HG02588 (cell line): ENCODE measurements at regions not wholly inside any gene's neighbourhood (a gene's known extent, or its start where the extent isn't known, plus 50 kb on each side); places are given as distances from the start of the nearest gene placed in this dataset.

Source experiments
- ATAC-seq: cut with Tn5 transposase; IDR thresholded peaks from one replicate; pipeline ENCODE4 v1.9.1; 2021; ENCODE audit warnings: mild to moderate bottlenecking, moderate library complexity; ENCODE audit not compliant: unreplicated experiment

DNA sequence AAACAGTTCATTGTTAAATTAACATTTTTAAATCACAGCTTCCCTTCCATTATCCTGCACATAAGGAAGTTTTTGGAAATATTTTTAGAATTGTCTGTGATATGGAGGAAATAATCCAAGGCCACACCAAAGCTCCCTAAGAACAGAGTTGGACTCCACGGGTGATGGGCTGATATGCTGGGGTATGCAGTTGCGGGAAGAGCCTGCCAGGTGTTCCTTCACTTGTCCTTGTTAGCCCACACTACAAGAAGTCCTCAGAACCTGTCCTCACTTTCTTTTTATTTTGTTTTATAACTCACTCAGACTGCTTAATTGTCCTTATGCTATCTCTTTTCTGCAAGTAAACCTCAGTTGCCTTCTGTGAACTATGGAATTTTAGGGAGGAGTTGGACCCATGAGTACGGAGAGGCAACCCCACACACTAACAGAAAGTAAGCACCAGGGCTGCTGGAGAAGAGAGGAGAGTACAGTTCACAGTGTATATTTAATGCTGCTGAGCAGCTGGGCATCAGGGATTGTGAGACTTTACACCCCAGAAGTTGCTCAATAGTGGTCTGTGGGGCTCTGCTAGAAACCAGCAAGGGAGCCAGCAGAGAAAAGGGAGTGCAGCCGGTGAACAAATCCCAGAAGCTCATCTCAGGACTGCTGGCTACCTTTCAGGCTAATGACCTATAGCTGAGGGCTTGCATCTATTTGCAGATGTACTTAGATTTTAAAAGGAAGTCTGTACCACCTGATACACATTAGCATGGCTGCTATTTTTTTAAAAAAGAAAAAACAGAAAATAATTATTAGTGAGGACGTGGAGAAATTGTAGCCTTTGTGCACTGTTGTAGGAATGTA lies 64.6 kb upstream of the FOXN2 start:
- ATAC-seq: no peak

DNA sequence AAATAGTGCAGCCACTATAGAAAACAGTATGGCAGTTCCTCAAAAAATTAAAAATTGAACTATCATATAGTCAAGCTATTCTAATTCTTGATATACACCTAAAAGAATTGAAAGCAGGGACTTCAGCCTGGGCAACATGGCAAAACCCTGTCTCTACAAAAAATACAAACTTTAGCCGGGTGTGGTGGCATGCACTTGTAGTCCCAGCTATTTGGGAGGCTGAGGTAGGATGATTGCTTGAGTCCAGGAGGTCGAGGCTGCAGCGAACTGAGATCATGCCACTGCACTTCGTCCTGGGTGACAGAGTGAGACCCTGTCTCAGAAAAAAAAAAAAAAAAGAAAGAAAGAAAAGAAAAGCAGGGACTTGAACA lies 64.0 kb upstream of the FOXN2 start:
- ATAC-seq: no peak

DNA sequence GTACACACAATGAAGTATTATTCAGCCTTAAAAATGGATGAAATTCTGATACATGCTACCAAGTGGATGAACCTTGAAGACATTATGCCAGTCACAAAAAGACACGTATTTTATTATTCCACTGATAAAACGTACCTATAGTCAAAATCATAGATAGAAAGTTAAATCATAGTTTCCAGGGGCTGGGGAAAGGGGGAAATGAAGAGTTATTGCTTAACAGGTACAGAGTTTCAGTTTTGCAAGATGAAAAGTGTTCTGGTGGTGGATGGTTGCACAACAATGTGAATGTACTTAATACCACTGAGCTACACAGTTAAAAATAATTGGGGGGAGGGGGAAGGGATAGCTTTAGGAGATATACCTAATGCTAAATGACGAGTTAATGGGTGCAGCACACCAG lies 63.5 kb upstream of the FOXN2 start:
- no peak for ATAC-seq

DNA sequence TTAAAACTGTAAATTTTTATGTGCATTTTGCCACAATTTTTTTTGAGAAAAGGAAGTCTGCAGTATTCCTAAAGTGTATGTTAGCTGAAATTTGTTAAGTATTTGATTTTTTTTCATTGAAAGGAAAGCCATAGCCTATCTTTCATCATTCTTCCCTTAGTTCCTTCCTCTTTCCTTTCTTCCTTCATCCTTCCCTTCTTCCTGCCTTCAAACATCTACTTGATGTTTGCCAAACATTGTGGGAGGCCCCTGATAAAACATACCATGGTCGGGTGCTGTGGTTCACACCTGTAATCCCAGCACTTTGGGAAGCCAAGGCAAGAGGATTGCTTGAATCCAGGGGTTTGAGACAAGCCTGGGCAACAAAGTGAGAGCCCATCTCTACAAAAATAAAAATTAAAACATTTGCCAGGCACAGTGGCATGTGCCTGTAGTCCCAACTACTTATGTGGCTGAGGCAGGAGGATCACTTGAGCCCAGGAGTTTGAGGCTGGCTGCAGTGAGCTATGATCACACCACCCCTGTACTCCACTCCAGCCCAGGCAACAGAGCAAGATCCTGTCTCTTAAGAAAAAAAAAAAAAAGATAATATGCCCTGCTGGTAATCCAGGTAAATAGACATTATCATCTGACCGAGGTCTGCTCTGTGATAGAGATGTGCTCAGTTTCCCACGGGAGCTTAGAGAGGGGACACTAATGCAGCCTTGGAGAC lies 62.9 kb upstream of the FOXN2 start:
- no peak for ATAC-seq

DNA sequence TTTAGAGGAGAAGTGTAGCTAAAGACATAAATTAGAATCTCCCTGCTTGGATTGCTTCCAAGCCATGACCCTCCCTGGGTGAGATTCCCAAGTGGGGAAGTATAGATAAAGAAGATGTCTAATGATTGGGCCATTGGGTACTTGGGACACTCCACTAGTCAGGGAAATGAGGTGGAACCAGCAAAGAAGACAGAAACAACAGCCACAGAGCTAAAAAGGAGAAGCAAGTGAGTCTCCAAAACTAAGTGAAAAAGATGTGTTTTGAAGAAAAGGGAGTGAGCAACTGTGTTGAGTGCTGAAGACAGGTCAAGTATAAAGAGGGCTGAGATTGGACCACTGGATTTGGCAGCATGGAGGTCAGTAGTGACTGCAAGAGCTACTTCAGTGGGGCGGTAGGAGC lies 61.2 kb upstream of the FOXN2 start:
- no peak for ATAC-seq

DNA sequence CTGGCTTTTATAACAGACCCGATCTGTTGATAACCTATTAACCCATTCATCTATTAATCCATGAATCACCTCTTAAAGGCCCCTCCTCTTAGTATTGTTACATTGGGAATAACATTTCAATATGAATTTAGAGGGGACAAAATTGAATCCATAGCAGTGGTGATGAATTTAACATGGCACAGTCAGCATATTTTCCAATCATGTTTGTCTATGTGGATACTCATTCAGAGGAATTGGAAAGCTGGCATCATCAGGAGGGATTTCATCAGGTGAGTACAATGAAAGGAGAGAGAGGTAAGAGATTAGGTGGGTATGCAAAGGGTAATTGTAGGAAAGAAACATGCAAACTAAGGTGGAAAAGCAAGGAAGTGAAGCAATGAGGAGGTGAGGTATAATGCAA lies 59.6 kb upstream of the FOXN2 start:
- ATAC-seq: no peak

DNA sequence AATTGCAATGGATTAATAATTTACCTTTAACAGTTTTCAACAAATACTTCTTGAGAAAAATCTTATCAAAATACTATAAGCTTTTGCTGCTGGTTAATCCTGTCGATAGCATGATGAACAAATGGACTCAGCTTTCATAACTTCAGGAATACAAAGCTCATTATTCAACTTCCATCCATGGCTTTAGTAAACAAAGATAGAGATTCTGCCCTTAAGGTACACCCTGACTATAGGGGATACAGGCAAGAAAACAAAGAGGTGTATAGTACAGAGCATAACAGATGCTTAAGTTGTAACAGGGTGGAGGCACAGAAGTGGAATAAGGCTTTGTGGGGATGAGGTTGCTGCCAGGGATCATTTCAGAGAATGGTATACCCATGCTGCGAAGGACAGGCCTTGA lies 57.0 kb upstream of the FOXN2 start:
- ATAC-seq: no peak

DNA sequence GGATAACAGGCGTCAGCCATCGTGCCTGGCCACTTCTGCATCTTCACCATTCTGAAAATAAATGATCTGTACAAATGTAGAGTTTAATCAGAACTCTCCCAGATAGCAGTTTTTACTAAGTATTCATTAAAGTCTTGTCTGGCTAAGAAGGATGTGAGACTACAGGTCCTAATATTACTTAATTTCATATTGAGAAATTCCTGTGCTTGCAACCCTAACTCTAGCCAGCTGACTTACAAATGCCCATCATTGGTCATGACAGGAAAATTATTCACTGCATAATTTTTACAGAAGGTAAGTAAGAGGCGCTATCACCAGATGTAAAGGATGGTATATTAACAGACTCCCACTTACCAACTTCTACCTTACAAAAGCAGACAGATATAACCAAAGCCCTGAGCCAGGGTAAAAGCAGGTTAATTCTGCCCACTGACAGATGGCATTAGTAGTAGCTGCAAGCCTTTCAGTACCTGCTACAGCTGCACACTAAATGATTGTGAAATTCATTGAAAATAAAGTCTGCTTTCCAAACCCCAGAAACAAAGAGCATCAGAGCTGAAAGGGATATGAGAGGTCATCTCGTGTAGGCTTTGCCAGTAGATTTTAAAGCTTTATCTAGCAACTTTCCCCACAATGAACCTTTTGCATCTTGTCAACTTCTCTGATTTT lies 55.9 kb upstream of the FOXN2 start:
- ATAC-seq: no peak

DNA sequence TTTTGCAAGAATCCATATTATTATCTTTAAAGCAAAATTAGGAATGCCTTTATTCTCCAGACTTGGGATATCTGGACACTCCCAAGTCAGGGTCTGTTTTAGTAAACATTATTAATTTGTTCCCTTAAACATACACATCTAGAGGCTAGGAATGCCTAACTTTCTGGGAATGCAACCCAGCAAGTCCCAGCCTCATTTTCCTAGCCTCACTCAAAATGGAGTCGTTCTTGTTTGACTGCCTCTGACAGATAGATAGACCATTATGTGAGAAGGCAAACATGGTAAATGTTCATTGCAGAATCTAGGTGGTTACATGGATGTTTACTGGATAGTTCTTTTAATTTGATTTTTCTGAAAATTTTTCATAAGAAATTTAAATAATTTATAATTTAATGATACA lies 54.7 kb upstream of the FOXN2 start:
- no peak for ATAC-seq

DNA sequence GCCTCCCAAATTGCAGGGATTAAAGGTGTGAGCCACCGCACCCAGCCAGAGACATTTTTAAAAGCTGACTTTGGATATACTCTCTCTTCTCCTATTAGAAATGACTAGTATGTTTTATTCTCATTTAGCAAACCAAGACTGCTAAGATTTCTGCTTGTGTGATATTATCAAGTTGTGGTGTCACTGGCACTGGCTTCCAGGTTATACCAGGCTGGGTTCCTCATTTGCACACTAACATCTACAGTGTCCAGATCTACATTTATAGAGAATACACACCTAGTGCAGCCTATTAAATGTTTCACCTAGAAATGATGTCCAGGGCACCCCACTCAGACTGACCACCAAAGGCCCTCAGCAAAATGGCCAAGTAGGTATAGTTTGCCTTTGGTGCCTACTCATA lies 49.9 kb upstream of the FOXN2 start:
- no peak for ATAC-seq
